ENCODE measurements at regions not wholly inside any gene's neighbourhood (a gene's known extent, or its start where the extent isn't known, plus 50 kb on each side); places are given as distances from the start of the nearest gene placed in this dataset.
"Not testable (repeated sequence)": the region's sequence is repeated elsewhere in the genome, so short reads cannot be mapped to it uniquely, and the experiment has no call there.

- not testable (repeated sequence) for TF ChIP-seq CTCF, EZH2, EZH2phosphoT487 (IDR thresholded peaks at IDR 0.05)
Observed at GRCh38 chr16:31581065-31581464, 53.4 kb downstream of the AHSP start.

Data from neural progenitor cell (in vitro differentiated cells).